ENCODE measurements at regions not wholly inside any gene's neighbourhood (a gene's known extent, or its start where the extent isn't known, plus 50 kb on each side); places are given as distances from the start of the nearest gene placed in this dataset.
A peak's percentile ranks its signal among the peaks of the same experiment; 100 is the strongest.

GRCh38 chr1:70864302-70864701, 183.3 kb downstream of the PTGER3 start (continued):
- TF ChIP-seq ARID4B (CRISPR knock-in tag; IDR thresholded peaks at IDR 0.05) (no peak), GATA2 (CRISPR knock-in tag; IDR thresholded peaks at IDR 0.05) (no peak), ZKSCAN1 (IDR thresholded peaks at IDR 0.05; ENCODE audit: low read depth, low read length) (no peak), POLR3G (IDR thresholded peaks at IDR 0.05; ENCODE audit: extremely low read depth, insufficient read length, insufficient replicate concordance) (no peak), ZNF24 (IDR thresholded peaks at IDR 0.05) (peak; percentile 84; the same call in 1 of the 2 replicates), HES1 (IDR thresholded peaks at IDR 0.05; ENCODE audit: low read depth) (no peak), PHF20 (IDR thresholded peaks at IDR 0.05; ENCODE audit: partially characterized antibody) (no peak), PTBP1 (IDR thresholded peaks at IDR 0.05; ENCODE audit: low read depth, low read length) (no peak), SAP30 (IDR thresholded peaks at IDR 0.05; ENCODE audit: borderline replicate concordance, insufficient read depth, low read depth, low read length, poor library complexity, severe bottlenecking) (no peak), HMGN3 (IDR thresholded peaks at IDR 0.05; ENCODE audit: borderline replicate concordance, extremely low read depth, insufficient read length, low read depth, low read length) (no peak), FOXA3 (CRISPR knock-in tag; conservative IDR thresholded peaks at IDR 0.05 in 1 of 2, IDR thresholded peaks at IDR 0.05 in 1 of 2) (peak in 1 of 2 experiments; percentile 56; a peak in 2 of 4 replicates), EHMT2 (IDR thresholded peaks at IDR 0.05) (no peak), RAD21 (CRISPR knock-in tag; conservative IDR thresholded peaks at IDR 0.05 in 1 of 2, IDR thresholded peaks at IDR 0.05 in 1 of 2) (no peak), ZNF165 (CRISPR knock-in tag; IDR thresholded peaks at IDR 0.05; ENCODE audit: borderline replicate concordance) (no peak), HDAC8 (tag; IDR thresholded peaks at IDR 0.05) (no peak), HDGF (IDR thresholded peaks at IDR 0.05) (no peak), ZNF23 (CRISPR knock-in tag; IDR thresholded peaks at IDR 0.05) (no peak), ZNF431 (CRISPR knock-in tag; IDR thresholded peaks at IDR 0.05) (no peak), TRIM28 (IDR thresholded peaks at IDR 0.05) (no peak)

Measured in K562 (cell line).